ENCODE measurements at regions not wholly inside any gene's neighbourhood (a gene's known extent, or its start where the extent isn't known, plus 50 kb on each side); places are given as distances from the start of the nearest gene placed in this dataset.

DNA sequence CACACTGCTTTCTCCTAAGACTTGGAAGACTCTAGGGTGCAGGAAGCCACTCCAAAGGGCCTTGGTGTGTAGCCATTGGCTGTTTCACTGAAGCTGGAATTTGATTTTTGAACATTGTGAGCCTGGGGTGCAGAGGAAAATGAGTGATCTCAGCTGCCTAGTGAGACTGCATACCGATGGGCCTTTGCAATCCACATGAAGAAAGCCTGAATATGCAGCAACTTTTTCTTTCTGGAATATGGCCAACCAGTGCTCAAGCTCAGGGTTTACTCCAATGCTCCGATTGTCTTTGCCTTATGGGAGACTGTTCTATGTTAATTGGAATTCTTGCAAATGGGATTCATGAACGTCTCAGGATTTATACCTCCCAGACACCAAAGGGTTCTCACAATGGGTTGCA lies 242.6 kb downstream of the DOK5 start:
- no peaks in the 10 kb centered on the region for H3K9me3 Mint-ChIP-seq (ENCODE audit: low read depth)
- DNase-seq (ENCODE audit: low spot score), result no peak
- H3K4me3 Mint-ChIP-seq (ENCODE audit: unreplicated experiment), result no peak overlapping the region
- no peaks in the 10 kb centered on the region for H3K4me1 Mint-ChIP-seq (ENCODE audit: low read depth)
- no peak overlapping the region for H3K27ac Mint-ChIP-seq (ENCODE audit: unreplicated experiment)
- TF ChIP-seq CTCF (IDR thresholded peaks at IDR 0.05), result no peak
- H3K27me3 Mint-ChIP-seq (ENCODE audit: low read depth), result peaks cover 2% of the 10 kb centered on the region
- H3K36me3 Mint-ChIP-seq (ENCODE audit: low read depth), result no peaks in the 10 kb centered on the region

GRCh38 chr20:54716790-54717189 lies 241.4 kb downstream of the DOK5 start:
- Mint-ChIP-seq H3K27me3 (ENCODE audit: low read depth) (peaks cover 2% of the 10 kb centered on the region), H3K27ac (ENCODE audit: unreplicated experiment) (no peak overlapping the region), H3K4me1 (ENCODE audit: low read depth) (no peaks in the 10 kb centered on the region), H3K9me3 (ENCODE audit: low read depth) (no peaks in the 10 kb centered on the region), H3K36me3 (ENCODE audit: low read depth) (no peaks in the 10 kb centered on the region), H3K4me3 (ENCODE audit: unreplicated experiment) (no peak overlapping the region)
- no peak for TF ChIP-seq CTCF (IDR thresholded peaks at IDR 0.05)
- no peak for DNase-seq (ENCODE audit: low spot score)

GRCh38 chr20:54716174-54716747 lies 240.9 kb downstream of the DOK5 start:
- no peaks in the 10 kb centered on the region for H3K9me3 Mint-ChIP-seq (ENCODE audit: low read depth)
- no peak overlapping the region for H3K4me3 Mint-ChIP-seq (ENCODE audit: unreplicated experiment)
- no peak overlapping the region for H3K27ac Mint-ChIP-seq (ENCODE audit: unreplicated experiment)
- no peak for TF ChIP-seq CTCF (IDR thresholded peaks at IDR 0.05)
- H3K27me3 Mint-ChIP-seq (ENCODE audit: low read depth), result peaks cover 2% of the 10 kb centered on the region
- DNase-seq (ENCODE audit: low spot score), result no peak
- no peaks in the 10 kb centered on the region for H3K4me1 Mint-ChIP-seq (ENCODE audit: low read depth)
- H3K36me3 Mint-ChIP-seq (ENCODE audit: low read depth), result no peaks in the 10 kb centered on the region

GRCh38 chr20:54714817-54715216 lies 239.4 kb downstream of the DOK5 start:
- Mint-ChIP-seq H3K36me3 (ENCODE audit: low read depth) (no peaks in the 10 kb centered on the region), H3K9me3 (ENCODE audit: low read depth) (no peaks in the 10 kb centered on the region), H3K27ac (ENCODE audit: unreplicated experiment) (no peak overlapping the region), H3K27me3 (ENCODE audit: low read depth) (peaks cover 2% of the 10 kb centered on the region), H3K4me3 (ENCODE audit: unreplicated experiment) (no peak overlapping the region), H3K4me1 (ENCODE audit: low read depth) (no peaks in the 10 kb centered on the region)
- TF ChIP-seq CTCF (IDR thresholded peaks at IDR 0.05), result no peak
- DNase-seq (ENCODE audit: low spot score), result no peak

DNA sequence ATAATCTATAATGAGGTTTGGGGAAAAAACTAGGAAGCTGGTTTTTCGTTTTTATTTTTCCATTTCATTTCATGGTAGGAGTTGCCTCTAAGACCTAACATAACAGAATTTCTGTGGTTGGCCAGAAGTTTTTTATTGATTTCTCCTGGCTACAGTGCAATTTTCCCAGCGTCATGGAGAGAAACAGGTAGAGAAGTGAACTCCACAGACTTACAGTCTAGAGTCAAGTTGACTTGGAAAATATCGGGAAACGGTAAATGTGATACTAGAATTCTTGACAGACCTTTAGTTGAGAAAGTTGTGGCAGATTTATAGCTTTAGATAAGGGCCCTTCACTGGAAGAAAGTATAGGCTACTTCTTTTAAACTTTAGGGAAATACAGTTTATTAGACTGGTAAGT lies 238.3 kb downstream of the DOK5 start:
- H3K4me1 Mint-ChIP-seq (ENCODE audit: low read depth), result no peaks in the 10 kb centered on the region
- no peak for DNase-seq (ENCODE audit: low spot score)
- TF ChIP-seq CTCF (IDR thresholded peaks at IDR 0.05), result no peak
- no peak overlapping the region for H3K27ac Mint-ChIP-seq (ENCODE audit: unreplicated experiment)
- no peaks in the 10 kb centered on the region for H3K9me3 Mint-ChIP-seq (ENCODE audit: low read depth)
- peaks cover 3% of the 10 kb centered on the region for H3K27me3 Mint-ChIP-seq (ENCODE audit: low read depth)
- H3K36me3 Mint-ChIP-seq (ENCODE audit: low read depth), result no peaks in the 10 kb centered on the region
- no peak overlapping the region for H3K4me3 Mint-ChIP-seq (ENCODE audit: unreplicated experiment)

Measured in chondrocyte (in vitro differentiated cells).